ENCODE measurements at regions not wholly inside any gene's neighbourhood (a gene's known extent, or its start where the extent isn't known, plus 50 kb on each side); places are given as distances from the start of the nearest gene placed in this dataset.

DNA sequence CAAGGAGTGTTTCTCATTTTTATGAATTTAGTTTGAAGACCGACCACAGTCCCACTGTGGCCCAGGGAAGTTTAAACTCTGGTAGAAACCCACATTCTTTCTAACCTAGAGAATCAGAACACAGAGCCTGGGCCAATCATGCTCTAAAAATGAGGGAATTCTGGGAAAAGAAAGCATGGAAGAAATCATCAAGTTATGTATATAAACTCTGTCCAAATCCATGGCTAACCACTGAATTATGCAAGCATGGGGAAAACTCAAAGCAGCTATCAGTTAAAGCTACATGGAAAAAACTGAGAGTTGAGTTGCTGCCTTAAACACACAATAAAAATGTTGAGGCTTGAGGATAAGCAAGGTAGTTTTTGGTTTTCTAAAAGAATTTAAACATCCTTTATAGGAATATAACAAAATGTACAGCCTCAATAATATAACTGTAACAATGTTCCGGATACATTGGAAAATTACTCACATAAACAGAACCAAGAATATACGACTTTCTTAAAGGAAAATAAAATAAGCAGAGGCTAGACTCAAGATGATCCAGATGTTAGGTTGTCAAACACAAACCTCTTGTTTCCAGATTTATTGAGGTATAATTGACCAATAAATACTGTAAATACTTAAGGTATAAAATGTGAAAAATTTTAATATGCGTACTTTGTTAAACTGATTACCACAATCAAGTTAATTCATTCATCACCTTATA, 311.2 kb upstream of the GNAI1 start:
- TF ChIP-seq TCF12 (IDR thresholded peaks at IDR 0.05; ENCODE audit: low read depth) (no peak), TAF1 (IDR thresholded peaks at IDR 0.05; ENCODE audit: low read depth) (no peak)
- TF ChIP-seq, protein P1, sequence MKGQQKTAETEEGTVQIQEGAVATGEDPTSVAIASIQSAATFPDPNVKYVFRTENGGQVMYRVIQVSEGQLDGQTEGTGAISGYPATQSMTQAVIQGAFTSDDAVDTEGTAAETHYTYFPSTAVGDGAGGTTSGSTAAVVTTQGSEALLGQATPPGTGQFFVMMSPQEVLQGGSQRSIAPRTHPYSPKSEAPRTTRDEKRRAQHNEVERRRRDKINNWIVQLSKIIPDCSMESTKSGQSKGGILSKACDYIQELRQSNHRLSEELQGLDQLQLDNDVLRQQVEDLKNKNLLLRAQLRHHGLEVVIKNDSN (IDR thresholded peaks at IDR 0.05) = no peak

DNA sequence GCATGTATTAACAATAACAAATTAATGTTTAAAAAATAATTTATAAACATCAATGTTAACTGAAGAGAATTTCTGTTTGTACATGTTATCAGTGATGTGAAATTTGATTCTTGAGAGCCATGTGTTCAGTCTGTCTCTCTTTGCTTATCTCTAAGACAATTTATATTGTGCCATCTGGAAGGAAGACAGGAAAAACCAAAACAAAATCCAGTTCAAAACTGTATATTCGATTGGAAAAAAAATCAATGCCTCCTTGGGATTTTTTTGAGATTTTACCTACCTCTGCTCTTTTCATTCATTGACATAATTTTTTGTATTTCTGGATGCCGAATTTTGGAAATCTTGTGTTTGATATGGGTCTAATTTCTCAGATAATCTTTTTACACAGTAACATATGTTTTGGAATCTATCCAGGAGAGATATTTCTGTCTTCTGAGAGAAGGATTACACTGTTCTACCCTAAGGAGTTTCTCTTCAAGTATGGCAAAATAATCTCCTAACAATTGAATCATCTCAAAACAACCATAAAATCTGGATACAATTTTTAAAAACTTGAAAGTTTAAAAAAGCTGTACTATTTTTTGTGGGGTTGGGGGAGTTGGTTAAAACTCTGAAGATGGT, 311.9 kb upstream of the GNAI1 start:
- no peak for TF ChIP-seq TAF1 (IDR thresholded peaks at IDR 0.05; ENCODE audit: low read depth)
- TF ChIP-seq TCF12 (IDR thresholded peaks at IDR 0.05; ENCODE audit: low read depth) = no peak
- no peak for TF ChIP-seq FOXM1 (IDR thresholded peaks at IDR 0.05; ENCODE audit: borderline replicate concordance, low read depth)
- TF ChIP-seq EP300 (IDR thresholded peaks at IDR 0.05; ENCODE audit: borderline replicate concordance) = no peak
- no peak for TF ChIP-seq CEBPB (IDR thresholded peaks at IDR 0.05)
- TF ChIP-seq, protein P1 (IDR thresholded peaks at IDR 0.05) = no peak
- TF ChIP-seq, protein P2, sequence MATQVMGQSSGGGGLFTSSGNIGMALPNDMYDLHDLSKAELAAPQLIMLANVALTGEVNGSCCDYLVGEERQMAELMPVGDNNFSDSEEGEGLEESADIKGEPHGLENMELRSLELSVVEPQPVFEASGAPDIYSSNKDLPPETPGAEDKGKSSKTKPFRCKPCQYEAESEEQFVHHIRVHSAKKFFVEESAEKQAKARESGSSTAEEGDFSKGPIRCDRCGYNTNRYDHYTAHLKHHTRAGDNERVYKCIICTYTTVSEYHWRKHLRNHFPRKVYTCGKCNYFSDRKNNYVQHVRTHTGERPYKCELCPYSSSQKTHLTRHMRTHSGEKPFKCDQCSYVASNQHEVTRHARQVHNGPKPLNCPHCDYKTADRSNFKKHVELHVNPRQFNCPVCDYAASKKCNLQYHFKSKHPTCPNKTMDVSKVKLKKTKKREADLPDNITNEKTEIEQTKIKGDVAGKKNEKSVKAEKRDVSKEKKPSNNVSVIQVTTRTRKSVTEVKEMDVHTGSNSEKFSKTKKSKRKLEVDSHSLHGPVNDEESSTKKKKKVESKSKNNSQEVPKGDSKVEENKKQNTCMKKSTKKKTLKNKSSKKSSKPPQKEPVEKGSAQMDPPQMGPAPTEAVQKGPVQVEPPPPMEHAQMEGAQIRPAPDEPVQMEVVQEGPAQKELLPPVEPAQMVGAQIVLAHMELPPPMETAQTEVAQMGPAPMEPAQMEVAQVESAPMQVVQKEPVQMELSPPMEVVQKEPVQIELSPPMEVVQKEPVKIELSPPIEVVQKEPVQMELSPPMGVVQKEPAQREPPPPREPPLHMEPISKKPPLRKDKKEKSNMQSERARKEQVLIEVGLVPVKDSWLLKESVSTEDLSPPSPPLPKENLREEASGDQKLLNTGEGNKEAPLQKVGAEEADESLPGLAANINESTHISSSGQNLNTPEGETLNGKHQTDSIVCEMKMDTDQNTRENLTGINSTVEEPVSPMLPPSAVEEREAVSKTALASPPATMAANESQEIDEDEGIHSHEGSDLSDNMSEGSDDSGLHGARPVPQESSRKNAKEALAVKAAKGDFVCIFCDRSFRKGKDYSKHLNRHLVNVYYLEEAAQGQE (IDR thresholded peaks at IDR 0.05; ENCODE audit: low read depth) = no peak
- TF ChIP-seq RAD21 (IDR thresholded peaks at IDR 0.05; ENCODE audit: low read depth) = no peak
- TF ChIP-seq YY1 (IDR thresholded peaks at IDR 0.05; ENCODE audit: low read depth) = no peak
- TF ChIP-seq ZBTB7A (IDR thresholded peaks at IDR 0.05; ENCODE audit: low read depth) = no peak
- TF ChIP-seq CREB1 (IDR thresholded peaks at IDR 0.05; ENCODE audit: low read depth) = no peak
- TF ChIP-seq TEAD4 (IDR thresholded peaks at IDR 0.05) = no peak
- TF ChIP-seq NFIC (IDR thresholded peaks at IDR 0.05) = no peak
- TF ChIP-seq EGR1 (IDR thresholded peaks at IDR 0.05) = no peak
- TF ChIP-seq, protein P3, sequence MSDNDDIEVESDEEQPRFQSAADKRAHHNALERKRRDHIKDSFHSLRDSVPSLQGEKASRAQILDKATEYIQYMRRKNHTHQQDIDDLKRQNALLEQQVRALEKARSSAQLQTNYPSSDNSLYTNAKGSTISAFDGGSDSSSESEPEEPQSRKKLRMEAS (IDR thresholded peaks at IDR 0.05) = no peak

DNA sequence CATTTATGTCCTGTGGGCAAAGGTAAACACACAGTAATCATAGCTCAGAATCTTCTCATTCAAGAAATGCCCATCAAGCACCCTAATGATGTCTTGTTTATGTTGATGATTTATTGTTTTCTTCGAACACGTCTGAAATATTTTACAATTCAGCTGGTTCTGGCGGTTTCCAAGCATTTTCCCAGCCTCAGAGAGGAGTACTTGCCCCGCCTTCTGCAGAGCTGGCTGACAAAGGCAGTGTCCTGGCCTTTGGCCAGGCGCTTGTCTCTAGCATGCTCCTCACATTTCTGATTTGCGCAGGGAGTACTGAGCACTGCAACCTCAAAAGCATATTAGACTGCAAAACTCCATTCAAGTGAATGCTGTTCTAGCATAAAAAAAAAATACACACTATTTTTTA, 314.2 kb upstream of the GNAI1 start:
- TF ChIP-seq NFIC (IDR thresholded peaks at IDR 0.05) = peak; percentile 71
- TF ChIP-seq TEAD4 (IDR thresholded peaks at IDR 0.05) = 0 out of 2 replicates have a peak, but pooled peaks have one; percentile 3
- TF ChIP-seq RAD21 (IDR thresholded peaks at IDR 0.05; ENCODE audit: low read depth) = no peak

DNA sequence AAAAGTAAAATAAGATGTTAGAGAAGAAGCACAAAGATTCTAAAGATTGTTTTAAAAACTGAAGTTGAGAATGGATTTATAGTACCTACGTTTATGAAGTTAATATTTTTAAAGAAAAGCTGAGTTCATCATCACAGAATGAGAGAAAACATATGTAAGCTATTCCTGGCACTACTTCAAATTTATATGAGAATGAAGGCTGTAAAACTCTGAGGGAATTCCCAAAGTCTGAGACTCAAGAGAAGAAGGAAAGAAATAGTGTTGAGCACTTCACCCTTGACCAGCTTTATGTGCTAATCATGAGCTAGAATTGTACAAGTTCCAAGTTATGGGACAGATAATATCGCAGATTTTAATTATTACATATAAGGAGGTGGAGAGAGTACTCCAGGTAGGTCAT, 323.7 kb upstream of the GNAI1 start:
- TF ChIP-seq NFIC (IDR thresholded peaks at IDR 0.05) (no peak), TEAD4 (IDR thresholded peaks at IDR 0.05) (no peak), EP300 (IDR thresholded peaks at IDR 0.05; ENCODE audit: borderline replicate concordance) (no peak), RAD21 (IDR thresholded peaks at IDR 0.05; ENCODE audit: low read depth) (no peak), EGR1 (IDR thresholded peaks at IDR 0.05) (no peak), CREB1 (IDR thresholded peaks at IDR 0.05; ENCODE audit: low read depth) (no peak), YY1 (IDR thresholded peaks at IDR 0.05; ENCODE audit: low read depth) (no peak), TAF1 (IDR thresholded peaks at IDR 0.05; ENCODE audit: low read depth) (no peak), FOXM1 (IDR thresholded peaks at IDR 0.05; ENCODE audit: borderline replicate concordance, low read depth) (no peak)
- TF ChIP-seq, protein P3 (IDR thresholded peaks at IDR 0.05) = no peak
- TF ChIP-seq, protein P1 (IDR thresholded peaks at IDR 0.05) = no peak

DNA sequence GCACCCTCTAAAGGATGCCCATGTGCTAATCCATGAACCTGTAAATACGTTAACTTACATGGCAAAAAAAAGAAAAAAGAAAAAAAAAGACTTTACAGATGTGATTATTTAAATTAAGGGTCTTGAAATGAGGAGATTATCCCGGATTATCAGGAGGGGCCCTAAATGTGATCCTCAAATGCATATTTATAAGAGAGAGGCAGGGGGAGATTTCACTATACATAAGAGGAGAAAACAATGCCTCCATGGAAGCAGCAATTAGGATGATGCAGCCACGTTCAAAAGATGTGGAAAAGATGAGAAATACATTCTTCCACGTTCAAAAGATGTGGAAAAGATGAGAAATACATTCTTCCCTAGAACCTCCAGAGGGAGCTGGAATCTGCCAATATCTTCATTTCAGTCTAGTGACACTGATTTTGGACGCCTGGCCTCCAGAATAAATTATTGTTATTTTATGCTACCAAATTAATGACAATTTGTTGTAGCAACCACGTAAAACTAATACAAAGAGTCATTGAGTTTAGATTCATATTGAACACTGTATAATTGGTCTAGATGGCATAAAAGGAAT, 328.4 kb upstream of the GNAI1 start:
- TF ChIP-seq NFIC (IDR thresholded peaks at IDR 0.05) = no peak
- peak; percentile 37 for TF ChIP-seq RAD21 (IDR thresholded peaks at IDR 0.05; ENCODE audit: low read depth)

DNA sequence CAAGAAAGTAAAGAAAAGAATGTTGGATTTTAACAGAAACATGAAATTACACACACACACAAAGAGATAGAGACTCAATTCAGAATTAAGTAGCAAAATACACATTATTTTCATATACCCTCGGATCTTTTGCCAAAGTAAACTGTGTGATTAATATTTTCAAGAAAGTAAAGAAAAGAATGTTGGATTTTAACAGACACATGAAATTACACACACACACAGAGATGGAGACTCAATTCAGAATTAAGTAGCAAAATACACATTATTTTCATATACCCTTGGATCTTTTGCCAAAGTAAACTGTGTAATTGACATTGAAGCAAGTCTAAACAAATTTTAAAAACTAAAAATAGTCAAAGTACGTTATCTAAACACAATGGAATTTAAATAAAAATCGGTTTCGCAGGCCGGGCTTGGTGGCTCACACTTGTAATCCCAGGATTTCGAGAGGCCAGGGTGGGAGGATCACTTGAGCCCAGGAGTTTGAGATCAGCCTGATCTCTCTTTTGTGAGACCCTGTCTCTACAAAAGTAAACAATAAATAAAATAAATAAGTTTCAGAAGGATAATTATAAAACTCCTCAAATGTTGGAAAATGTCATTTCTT, 337.3 kb upstream of the MAGI2 start:
- TF ChIP-seq ZBTB7A (IDR thresholded peaks at IDR 0.05; ENCODE audit: low read depth) = no peak
- TF ChIP-seq, protein P2 (IDR thresholded peaks at IDR 0.05; ENCODE audit: low read depth) = no peak
- TF ChIP-seq NFIC (IDR thresholded peaks at IDR 0.05) = no peak
- no peak for TF ChIP-seq FOXM1 (IDR thresholded peaks at IDR 0.05; ENCODE audit: borderline replicate concordance, low read depth)
- no peak for TF ChIP-seq TEAD4 (IDR thresholded peaks at IDR 0.05)
- no peak for TF ChIP-seq TCF12 (IDR thresholded peaks at IDR 0.05; ENCODE audit: low read depth)
- no peak for TF ChIP-seq CREB1 (IDR thresholded peaks at IDR 0.05; ENCODE audit: low read depth)
- TF ChIP-seq, protein P3 (IDR thresholded peaks at IDR 0.05) = no peak
- TF ChIP-seq RAD21 (IDR thresholded peaks at IDR 0.05; ENCODE audit: low read depth) = no peak

All from Ishikawa (cell line).